NCI-H82 treated with DMSO at 0.1 percent for 48 hours (cell line): ENCODE measurements at regions not wholly inside any gene's neighbourhood (a gene's known extent, or its start where the extent isn't known, plus 50 kb on each side); places are given as distances from the start of the nearest gene placed in this dataset.
"Not testable (repeated sequence)": the region's sequence is repeated elsewhere in the genome, so short reads cannot be mapped to it uniquely, and the experiment has no call there.

Experiments
- DNase-seq: peaks from one replicate; lab custom pipeline; 2025; ENCODE audit not compliant: unreplicated experiment; lab: John Stamatoyannopoulos, UW

DNA sequence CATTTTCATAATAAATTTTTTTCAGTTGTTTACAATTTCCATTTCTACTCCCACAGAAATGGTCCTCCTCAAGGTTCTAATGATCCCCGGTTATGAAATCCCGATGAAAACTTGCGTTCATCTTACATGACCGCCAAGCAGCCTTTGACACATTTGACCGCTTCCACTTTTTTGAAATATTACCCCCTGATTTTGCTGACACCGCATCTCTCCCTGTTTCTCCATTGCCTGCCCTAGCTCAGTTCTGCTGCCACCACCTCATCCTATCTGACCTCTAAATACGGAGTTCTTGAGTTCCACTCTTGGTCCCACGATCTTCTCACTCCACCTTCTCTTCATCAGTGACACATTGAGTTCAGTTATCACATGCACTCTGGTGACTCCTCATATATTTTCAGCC lies 74.1 kb downstream of the SLC35B3 start:
- no peak for DNase-seq

DNA sequence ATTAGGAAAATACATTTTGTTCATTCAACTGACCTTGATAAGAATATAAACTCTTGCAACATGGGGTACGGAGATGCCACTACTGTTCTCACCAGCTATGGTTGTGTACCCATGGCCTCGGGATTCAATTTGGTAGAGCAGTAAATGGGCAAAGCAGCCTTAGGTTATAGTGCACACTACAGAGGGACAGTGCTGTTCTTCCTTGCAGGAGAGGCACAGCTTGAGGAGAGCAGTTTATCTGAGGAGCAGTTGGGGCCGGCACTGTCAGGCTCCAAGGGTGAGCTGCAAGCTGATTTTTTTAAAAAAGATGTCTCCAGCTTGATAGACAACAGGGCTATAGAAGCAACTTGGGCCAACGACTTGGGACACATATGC lies 82.4 kb downstream of the SLC35B3 start:
- DNase-seq: no peak

GRCh38 chr6:8352335-8352965 lies 82.9 kb downstream of the SLC35B3 start:
- no peak for DNase-seq

DNA sequence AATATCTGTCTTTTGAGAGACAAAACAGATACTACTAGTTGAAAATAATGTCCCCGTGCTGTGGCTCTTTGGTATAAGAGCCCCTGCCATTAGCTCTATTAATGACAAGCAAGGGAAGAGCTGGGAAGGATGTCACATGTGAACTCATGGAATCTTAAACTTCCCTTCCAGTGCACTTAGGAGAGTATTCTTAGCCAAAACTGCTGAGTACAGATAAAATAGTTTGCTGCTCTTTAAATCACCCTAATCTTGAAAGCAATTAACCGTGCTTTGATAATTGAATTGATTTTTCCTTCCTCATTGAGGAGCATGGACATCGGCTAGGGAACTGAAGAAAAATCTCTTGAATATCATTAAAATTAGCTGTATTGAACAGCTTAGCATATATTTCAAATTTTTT lies 91.7 kb downstream of the SLC35B3 start:
- no peak for DNase-seq

- no peak for DNase-seq
These were observed 93.0 kb downstream of the SLC35B3 start for GRCh38 chr6:8342241-8342819.

DNA sequence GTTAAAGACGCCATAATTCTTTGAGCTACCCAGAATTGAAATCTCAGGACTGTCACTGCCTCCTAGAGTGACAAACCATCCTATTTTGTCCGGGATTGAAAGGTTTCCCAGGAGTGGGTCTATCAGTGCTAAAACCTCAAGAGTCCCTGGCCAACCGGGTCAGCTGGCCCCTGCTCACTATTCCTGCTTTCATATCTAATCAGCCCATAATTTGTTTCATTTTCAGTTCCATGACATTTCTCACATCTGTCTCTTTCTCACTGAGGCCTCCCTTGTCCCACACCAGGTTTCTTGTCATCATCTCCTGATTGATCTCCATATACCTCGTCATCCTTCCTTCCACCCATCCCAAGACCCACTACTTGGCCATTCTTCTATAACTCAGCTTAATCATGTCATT lies 98.2 kb downstream of the SLC35B3 start:
- no peak for DNase-seq

DNA sequence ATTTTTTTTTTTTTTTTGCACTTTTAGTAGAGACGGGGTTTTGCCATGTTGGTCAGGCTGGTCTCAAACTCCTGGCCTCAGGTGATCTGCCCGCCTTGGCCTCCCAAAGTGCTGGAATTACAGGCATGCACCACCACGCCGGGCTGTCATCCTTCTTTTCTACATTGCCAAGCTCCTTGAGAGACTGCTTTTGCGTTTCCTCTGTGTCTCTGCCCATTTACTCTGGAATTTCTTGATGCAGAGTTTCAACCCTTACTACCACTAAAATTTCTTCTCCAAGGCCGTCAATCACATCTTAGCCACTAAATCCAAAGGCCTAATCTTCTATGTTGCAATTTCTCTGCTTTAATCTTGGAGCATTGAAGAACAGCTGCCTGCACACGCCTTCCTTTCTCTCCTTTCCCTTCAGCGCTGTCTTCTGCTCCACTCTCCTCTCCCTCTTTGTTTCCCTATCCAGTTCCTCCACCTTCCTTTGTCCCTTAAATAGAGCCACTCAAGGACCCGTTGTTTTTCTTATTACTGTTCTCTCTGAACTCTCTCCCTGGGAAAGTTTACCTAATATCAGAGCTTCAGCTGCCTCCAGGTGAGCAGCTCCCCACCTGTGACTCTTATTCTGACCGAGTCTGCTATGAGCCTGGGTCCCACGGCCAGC lies 98.8 kb downstream of the SLC35B3 start:
- no peak for DNase-seq

DNA sequence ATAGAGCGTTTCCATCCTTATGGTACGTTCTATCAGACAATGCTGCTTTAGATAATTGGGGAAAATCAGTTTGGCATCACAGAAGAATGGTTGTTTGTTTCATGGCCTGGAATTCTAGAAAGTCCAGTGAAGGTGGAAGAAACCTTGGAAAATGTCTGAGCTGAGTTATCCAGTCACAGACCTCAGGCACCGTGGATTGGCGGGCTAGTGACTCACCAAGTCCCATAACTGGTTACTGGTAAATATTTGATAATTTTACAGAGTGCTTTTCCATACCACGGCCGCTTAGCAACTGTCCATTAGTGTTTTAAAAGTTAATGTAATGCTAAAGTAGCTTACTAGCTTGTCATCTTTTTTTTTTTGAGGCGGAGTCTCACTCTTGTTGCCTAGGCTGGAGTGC lies 99.4 kb downstream of the SLC35B3 start:
- DNase-seq: no peak

GRCh38 chr6:8335381-8335780 lies 100.0 kb downstream of the SLC35B3 start:
- no peak for DNase-seq

GRCh38 chr6:8334113-8334512 lies 101.2 kb downstream of the SLC35B3 start:
- no peak for DNase-seq

DNA sequence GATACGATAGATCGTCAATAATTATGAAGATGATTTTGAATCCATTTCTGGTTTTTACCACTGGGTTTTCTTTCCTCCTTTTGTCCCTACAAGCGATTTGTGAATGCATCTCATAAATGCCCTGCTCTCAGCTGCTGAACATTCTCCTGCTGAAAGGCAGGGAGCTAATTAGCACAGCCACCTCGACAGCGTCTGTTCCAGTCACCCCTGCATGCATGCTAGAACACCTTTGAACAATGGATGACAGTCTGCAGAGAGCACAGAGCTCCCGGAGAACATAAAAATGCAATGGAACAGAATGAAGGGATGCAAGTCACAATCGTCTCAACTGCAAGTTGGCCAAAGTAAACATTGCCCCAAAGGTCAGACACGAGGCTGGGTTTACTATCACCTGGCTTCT lies 105.8 kb downstream of the SLC35B3 start:
- no peak for DNase-seq

DNA sequence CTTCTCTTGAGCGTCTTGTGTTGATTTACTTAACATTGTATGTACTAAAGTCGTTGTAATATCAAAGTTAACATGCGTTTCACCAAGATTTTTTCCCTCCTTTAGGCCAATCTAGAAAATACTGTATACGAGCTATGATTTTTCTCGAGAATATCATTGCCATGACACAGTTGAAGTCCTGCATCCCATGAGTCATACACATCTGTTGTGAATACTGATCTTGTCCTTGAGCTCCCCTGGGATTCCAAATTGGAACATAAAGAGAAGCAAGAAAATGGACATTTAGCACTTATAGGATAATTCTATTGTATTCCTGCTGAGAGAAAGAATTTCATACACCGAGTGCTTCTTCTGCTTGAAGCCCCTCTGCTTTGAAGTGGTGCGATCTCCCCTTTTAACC lies 109.6 kb downstream of the SLC35B3 start:
- no peak for DNase-seq

DNA sequence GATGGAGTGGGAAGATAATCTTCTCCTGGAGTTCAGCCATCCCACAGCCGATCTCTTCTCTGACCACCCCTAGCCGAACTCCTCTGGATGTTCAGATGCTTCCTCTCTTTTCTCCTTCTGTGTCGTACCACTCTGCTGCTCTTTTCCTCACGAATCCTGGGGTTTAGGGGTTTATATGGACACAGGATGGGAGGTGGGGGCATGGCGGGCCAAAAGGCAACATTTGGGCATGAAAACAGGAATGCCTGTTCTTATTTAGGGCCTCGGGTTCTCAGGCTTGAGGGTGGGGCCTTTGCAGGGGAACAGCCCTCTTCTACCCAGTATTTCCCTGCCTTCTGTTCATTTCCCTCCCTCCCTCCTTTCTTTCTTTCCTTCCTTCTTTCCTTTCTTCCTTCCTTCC lies 112.7 kb downstream of the SLC35B3 start:
- DNase-seq: no peak

- DNase-seq: no peak
These were observed 113.5 kb downstream of the SLC35B3 start for GRCh38 chr6:8321671-8322404.

- no peak for DNase-seq
These were observed 120.2 kb downstream of the SLC35B3 start for GRCh38 chr6:8315154-8315553.

DNA sequence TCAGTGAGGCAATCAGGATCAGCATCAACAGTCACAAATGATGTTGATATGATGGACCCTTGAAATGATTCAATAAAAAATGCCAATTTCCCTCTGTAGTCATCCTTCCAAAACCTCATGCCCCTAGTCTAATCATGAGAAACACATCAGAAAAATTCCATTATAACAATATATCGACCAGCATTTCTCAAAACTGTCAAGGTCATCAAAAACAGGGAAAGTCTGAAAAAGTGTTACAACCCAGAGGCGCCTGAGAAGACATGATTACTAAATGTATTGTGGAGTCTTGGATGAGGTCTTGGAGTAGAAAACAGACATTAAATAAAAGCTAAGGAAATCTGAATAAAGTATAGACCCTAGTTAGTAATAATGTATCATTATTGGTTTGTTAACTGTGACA lies 133.8 kb downstream of the SLC35B3 start:
- DNase-seq: no peak

GRCh38 chr6:8299034-8299433 lies 136.3 kb downstream of the SLC35B3 start:
- DNase-seq: no peak

- DNase-seq: not testable (repeated sequence)
These were observed 152.4 kb downstream of the SLC35B3 start for GRCh38 chr6:8282946-8283345.

DNA sequence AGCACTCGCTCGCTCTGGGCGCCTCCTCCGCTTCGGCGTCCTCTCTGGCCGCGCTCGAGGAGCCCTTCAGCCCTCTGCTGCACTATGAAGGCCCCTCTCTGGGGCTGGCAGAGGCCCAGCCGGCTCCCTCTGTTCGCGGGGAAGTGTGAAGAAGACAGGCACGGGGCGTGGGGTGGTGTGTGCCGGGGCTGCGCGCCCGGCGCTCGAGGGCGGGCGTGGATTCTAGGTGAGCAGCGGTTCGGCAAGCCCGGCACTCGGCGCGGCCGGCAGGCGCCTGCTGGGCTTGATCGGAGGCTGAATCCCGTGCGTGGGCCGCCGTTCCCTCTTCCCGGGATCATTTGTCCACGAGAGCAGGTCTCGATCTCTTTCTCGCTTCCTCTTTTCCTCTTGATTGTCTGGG lies 153.0 kb downstream of the SLC35B3 start:
- no peak for DNase-seq

GRCh38 chr6:8279041-8279805 lies 156.1 kb downstream of the SLC35B3 start:
- DNase-seq: peak; percentile 5

DNA sequence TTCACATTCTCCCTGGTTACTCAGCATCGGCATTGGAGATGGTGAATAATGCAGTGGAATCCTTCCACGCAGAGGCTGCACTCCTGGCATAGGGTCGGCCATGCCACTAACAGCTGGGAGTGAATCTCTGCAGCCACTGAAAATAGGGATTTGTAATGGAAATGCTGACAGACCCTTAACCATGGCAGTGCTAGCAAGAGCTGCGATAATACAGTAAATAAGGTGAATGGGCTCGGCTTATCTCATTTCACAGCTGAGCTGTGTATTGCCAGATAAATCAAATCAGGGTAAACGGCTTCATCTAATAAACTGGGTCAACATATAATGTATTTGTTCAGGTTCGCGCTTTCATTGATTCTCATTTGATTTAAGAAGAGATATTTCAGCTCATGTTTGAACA lies 156.8 kb downstream of the SLC35B3 start:
- no peak for DNase-seq
